Neural cell (in vitro differentiated cells): ENCODE measurements at regions not wholly inside any gene's neighbourhood (a gene's known extent, or its start where the extent isn't known, plus 50 kb on each side); places are given as distances from the start of the nearest gene placed in this dataset.

Experiments
- H2AFZ ChIP-seq: fragments of 200-600, 300-800 bp; sonication (generic), shearing (Covaris generic); 2 replicates; pipeline ENCODE4 v1.6.0; 2014; ENCODE audit warnings: low read depth, mild to moderate bottlenecking, antibody characterized with exemption, low read length, moderate library complexity
- H3F3A ChIP-seq: fragments of 200-600 bp; shearing (Covaris generic); 2 replicates; pipeline ENCODE4 v1.6.1; 2016; ENCODE audit warnings: mild to moderate bottlenecking, moderate library complexity, mixed read lengths, antibody characterized with exemption, low read length; ENCODE audit not compliant: insufficient read depth, poor library complexity, severe bottlenecking
- H3K27ac ChIP-seq: fragments of 200-600, 300-800 bp; sonication (generic), shearing (Covaris generic); 2 replicates; pipeline ENCODE4 v1.5.1; 2014; ENCODE audit warnings: mild to moderate bottlenecking, low read length, moderate library complexity
- H3K27me3 ChIP-seq: fragments of 300-800, 200-600 bp; sonication (generic), shearing (Covaris generic); 2 replicates; pipeline ENCODE4 v1.6.0; 2014; ENCODE audit warnings: mild to moderate bottlenecking, low read depth, low read length, moderate library complexity; ENCODE audit not compliant: insufficient read depth
- H3K36me3 ChIP-seq: fragments of 300-800, 200-600 bp; sonication (generic), shearing (Covaris generic); 2 replicates; pipeline ENCODE4 v1.5.1; 2014; ENCODE audit warnings: mild to moderate bottlenecking, antibody characterized with exemption, low read length, moderate library complexity; ENCODE audit not compliant: insufficient read depth
- H3K4me2 ChIP-seq: fragments of 300-800, 200-600 bp; sonication (generic), shearing (Covaris generic); 2 replicates; pipeline ENCODE4 v1.6.0; 2014; ENCODE audit warnings: mild to moderate bottlenecking, low read length
- H3K4me3 ChIP-seq: fragments of 300-800, 200-600 bp; sonication (generic), shearing (Covaris generic); 2 replicates; pipeline ENCODE4 v1.5.1; 2014; ENCODE audit warnings: mild to moderate bottlenecking, low read length, moderate library complexity
- H3K79me2 ChIP-seq: fragments of 200-600 bp; shearing (Covaris generic); replicated peaks from 2 replicates; pipeline ENCODE4 v1.6.0; 2014; ENCODE audit warnings: mild to moderate bottlenecking, low read length, moderate library complexity; ENCODE audit not compliant: insufficient read depth
- H3K9ac ChIP-seq: fragments of 300-800, 200-600 bp; sonication (generic), shearing (Covaris generic); 2 replicates; pipeline ENCODE4 v1.6.1; 2016; ENCODE audit warnings: mild to moderate bottlenecking, low read length, mixed read lengths
- H3K9me2 ChIP-seq: fragments of 200-600 bp; shearing (Covaris generic); 2 replicates; pipeline ENCODE4 v1.6.1; 2016; ENCODE audit warnings: mild to moderate bottlenecking, low read length, mixed read lengths; ENCODE audit not compliant: insufficient read depth
- H3K9me3 ChIP-seq: fragments of 200-600, 300-800 bp; sonication (generic), shearing (Covaris generic); 2 replicates; pipeline ENCODE4 v1.6.1; 2016; ENCODE audit warnings: mild to moderate bottlenecking, mixed run types, low read length, moderate library complexity, mixed read lengths
- H4K20me1 ChIP-seq: fragments of 200-600 bp; shearing (Covaris generic); 2 replicates; pipeline ENCODE4 v1.6.1; 2016; ENCODE audit warnings: mild to moderate bottlenecking, mixed run types; ENCODE audit not compliant: insufficient read depth
- CTCF ChIP-seq: fragments of 450-650 bp; IDR thresholded peaks from 2 replicates; pipeline ENCODE4 v1.5.1; 2014; ENCODE audit warnings: antibody characterized with exemption, mild to moderate bottlenecking, moderate library complexity; ENCODE audit not compliant: poor library complexity, severe bottlenecking
- EP300 ChIP-seq: fragments of 450-650 bp; conservative IDR thresholded peaks from 2 replicates; pipeline ENCODE4 v1.6.1; 2014; ENCODE audit warnings: antibody characterized with exemption, mild to moderate bottlenecking, moderate library complexity; ENCODE audit not compliant: poor library complexity, severe bottlenecking
- EZH2 ChIP-seq: fragments of 200-600, 300-800 bp; shearing (Covaris generic), sonication (generic); IDR thresholded peaks from 2 replicates; pipeline ENCODE4 v1.6.1; 2014; ENCODE audit warnings: antibody characterized with exemption, low read length, borderline replicate concordance, mild to moderate bottlenecking; ENCODE audit not compliant: insufficient read depth, poor library complexity, severe bottlenecking
- MXI1 ChIP-seq: fragments of 450-650 bp; conservative IDR thresholded peaks from 2 replicates; pipeline ENCODE4 v1.6.1; 2014; ENCODE audit warnings: antibody characterized with exemption, mild to moderate bottlenecking; ENCODE audit not compliant: poor library complexity, severe bottlenecking
- POLR2AphosphoS5 ChIP-seq: IDR thresholded peaks from 2 replicates; pipeline ENCODE4 v1.6.1; 2012
- RAD21 ChIP-seq: fragments of 450-650 bp; conservative IDR thresholded peaks from 2 replicates; pipeline ENCODE4 v1.6.1; 2014; ENCODE audit warnings: antibody characterized with exemption, mild to moderate bottlenecking, moderate library complexity
- SMC3 ChIP-seq: fragments of 450-650 bp; conservative IDR thresholded peaks from 2 replicates; pipeline ENCODE4 v1.6.1; 2014; ENCODE audit warnings: antibody characterized with exemption, mild to moderate bottlenecking, moderate library complexity; ENCODE audit not compliant: poor library complexity
- TAF1 ChIP-seq: IDR thresholded peaks from 2 replicates; pipeline ENCODE4 v1.6.1; 2012; ENCODE audit warnings: low read depth
- TF ChIP-seq, protein P1 (sequence below): IDR thresholded peaks from 2 replicates; pipeline ENCODE4 v1.6.1; 2012; ENCODE audit warnings: borderline replicate concordance

- H2AFZ ChIP-seq, result no peak overlapping the region
- H3K27ac ChIP-seq, result no peak overlapping the region
- H3K27me3 ChIP-seq, result no peaks in the 10 kb centered on the region
- TF ChIP-seq RAD21 (no peak), EP300 (no peak), EZH2 (no peak), SMC3 (no peak), POLR2AphosphoS5 (no peak), MXI1 (no peak), CTCF (no peak)
- TF ChIP-seq, protein P1, sequence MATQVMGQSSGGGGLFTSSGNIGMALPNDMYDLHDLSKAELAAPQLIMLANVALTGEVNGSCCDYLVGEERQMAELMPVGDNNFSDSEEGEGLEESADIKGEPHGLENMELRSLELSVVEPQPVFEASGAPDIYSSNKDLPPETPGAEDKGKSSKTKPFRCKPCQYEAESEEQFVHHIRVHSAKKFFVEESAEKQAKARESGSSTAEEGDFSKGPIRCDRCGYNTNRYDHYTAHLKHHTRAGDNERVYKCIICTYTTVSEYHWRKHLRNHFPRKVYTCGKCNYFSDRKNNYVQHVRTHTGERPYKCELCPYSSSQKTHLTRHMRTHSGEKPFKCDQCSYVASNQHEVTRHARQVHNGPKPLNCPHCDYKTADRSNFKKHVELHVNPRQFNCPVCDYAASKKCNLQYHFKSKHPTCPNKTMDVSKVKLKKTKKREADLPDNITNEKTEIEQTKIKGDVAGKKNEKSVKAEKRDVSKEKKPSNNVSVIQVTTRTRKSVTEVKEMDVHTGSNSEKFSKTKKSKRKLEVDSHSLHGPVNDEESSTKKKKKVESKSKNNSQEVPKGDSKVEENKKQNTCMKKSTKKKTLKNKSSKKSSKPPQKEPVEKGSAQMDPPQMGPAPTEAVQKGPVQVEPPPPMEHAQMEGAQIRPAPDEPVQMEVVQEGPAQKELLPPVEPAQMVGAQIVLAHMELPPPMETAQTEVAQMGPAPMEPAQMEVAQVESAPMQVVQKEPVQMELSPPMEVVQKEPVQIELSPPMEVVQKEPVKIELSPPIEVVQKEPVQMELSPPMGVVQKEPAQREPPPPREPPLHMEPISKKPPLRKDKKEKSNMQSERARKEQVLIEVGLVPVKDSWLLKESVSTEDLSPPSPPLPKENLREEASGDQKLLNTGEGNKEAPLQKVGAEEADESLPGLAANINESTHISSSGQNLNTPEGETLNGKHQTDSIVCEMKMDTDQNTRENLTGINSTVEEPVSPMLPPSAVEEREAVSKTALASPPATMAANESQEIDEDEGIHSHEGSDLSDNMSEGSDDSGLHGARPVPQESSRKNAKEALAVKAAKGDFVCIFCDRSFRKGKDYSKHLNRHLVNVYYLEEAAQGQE, result no peak
- no peaks in the 10 kb centered on the region for H3K9me3 ChIP-seq
- no peaks in the 10 kb centered on the region for H4K20me1 ChIP-seq
- H3K4me2 ChIP-seq, result no peak overlapping the region
- no peak overlapping the region for H3K9ac ChIP-seq
- no peak overlapping the region for H3K4me3 ChIP-seq
- H3K36me3 ChIP-seq, result no peaks in the 10 kb centered on the region
- no peaks in the 10 kb centered on the region for H3K79me2 ChIP-seq
- no peaks in the 10 kb centered on the region for H3K9me2 ChIP-seq
- no peaks in the 10 kb centered on the region for H3F3A ChIP-seq
Observed at GRCh38 chr17:34090593-34090992, 164.5 kb upstream of the CCL2 start.

DNA sequence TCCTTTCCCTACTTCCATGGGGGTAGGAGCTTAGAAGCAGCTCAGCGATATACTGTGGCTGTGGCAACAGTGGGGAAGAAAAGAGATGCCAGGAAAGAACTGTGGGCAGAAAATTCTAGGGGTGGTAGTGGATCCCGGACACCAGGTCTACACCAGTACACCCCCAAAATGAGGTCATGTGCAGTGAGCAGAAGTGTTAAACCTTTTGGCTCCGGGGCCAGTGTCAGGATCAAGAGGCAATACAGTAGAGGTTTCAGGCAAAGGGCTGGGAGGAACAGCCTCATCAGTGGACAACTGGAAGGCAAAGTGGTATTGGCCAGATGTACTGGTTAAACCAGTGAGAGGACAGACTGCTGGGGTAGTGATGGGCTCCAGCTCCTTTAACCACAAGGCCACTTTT lies 163.1 kb upstream of the CCL2 start:
- Histone ChIP-seq H3K36me3 (no peaks in the 10 kb centered on the region), H3K4me2 (no peak overlapping the region), H4K20me1 (no peaks in the 10 kb centered on the region), H3K9me3 (no peaks in the 10 kb centered on the region), H2AFZ (no peak overlapping the region), H3K79me2 (no peaks in the 10 kb centered on the region), H3K27me3 (no peaks in the 10 kb centered on the region), H3K9ac (no peak overlapping the region), H3K27ac (no peak overlapping the region), H3F3A (no peaks in the 10 kb centered on the region), H3K9me2 (no peaks in the 10 kb centered on the region), H3K4me3 (no peak overlapping the region)
- TF ChIP-seq TAF1 (no peak), CTCF (no peak), SMC3 (no peak), POLR2AphosphoS5 (no peak), EZH2 (no peak)
- TF ChIP-seq, protein P1, result no peak
